Effector memory CD4-positive, alpha-beta T cell (primary cell): ENCODE measurements at regions not wholly inside any gene's neighbourhood (a gene's known extent, or its start where the extent isn't known, plus 50 kb on each side); places are given as distances from the start of the nearest gene placed in this dataset.

Source experiments
- DNase-seq, 3 donors: peaks; one replicate each; pipeline ENCODE4 v3.0.0-alpha.2; 2020
- H3K27ac ChIP-seq: 2 replicates; pipeline ENCODE4 v1.7.0; 2013; ENCODE audit warnings: mild to moderate bottlenecking, low read length, moderate library complexity; ENCODE audit not compliant: insufficient read depth, poor library complexity, severe bottlenecking
- H3K27me3 ChIP-seq: replicated peaks from 2 replicates; pipeline ENCODE4 v1.7.0; 2013; ENCODE audit warnings: mild to moderate bottlenecking, low read length; ENCODE audit not compliant: insufficient read depth, control insufficient read depth, poor library complexity, severe bottlenecking
- H3K36me3 ChIP-seq: 2 replicates; pipeline ENCODE4 v1.7.0; 2013; ENCODE audit warnings: mild to moderate bottlenecking, low read length, moderate library complexity; ENCODE audit not compliant: control insufficient read depth, insufficient read depth
- H3K4me1 ChIP-seq: 2 replicates; pipeline ENCODE4 v1.7.0; 2013; ENCODE audit warnings: low read length, mild to moderate bottlenecking; ENCODE audit not compliant: control insufficient read depth, insufficient read depth, poor library complexity, severe bottlenecking
- H3K4me3 ChIP-seq: 2 replicates; pipeline ENCODE4 v1.7.0; 2013; ENCODE audit warnings: low read length, low read depth, mild to moderate bottlenecking; ENCODE audit not compliant: insufficient read depth, poor library complexity, severe bottlenecking
- H3K9me3 ChIP-seq: 2 replicates; pipeline ENCODE4 v1.7.0; 2013; ENCODE audit warnings: mild to moderate bottlenecking, low read length, moderate library complexity; ENCODE audit not compliant: control insufficient read depth

GRCh38 chr10:31702954-31703353 lies 225.7 kb downstream of the ARHGAP12 start:
- H3K9me3 ChIP-seq: no peaks in the 10 kb centered on the region
- H3K4me1 ChIP-seq: peaks cover 5% of the 10 kb centered on the region
- H3K27ac ChIP-seq: no peak overlapping the region
- no peaks in the 10 kb centered on the region for H3K36me3 ChIP-seq
- no peak for DNase-seq
- no peak overlapping the region for H3K4me3 ChIP-seq
- no peaks in the 10 kb centered on the region for H3K27me3 ChIP-seq

- Histone ChIP-seq H3K36me3 (no peaks in the 10 kb centered on the region), H3K27me3 (no peaks in the 10 kb centered on the region), H3K4me1 (no peaks in the 10 kb centered on the region), H3K9me3 (no peaks in the 10 kb centered on the region), H3K27ac (no peak overlapping the region), H3K4me3 (no peak overlapping the region)
- no peak for DNase-seq
Observed at GRCh38 chr10:31702005-31702404, 226.6 kb downstream of the ARHGAP12 start.

GRCh38 chr10:31701546-31701945 lies 227.1 kb downstream of the ARHGAP12 start:
- no peak for DNase-seq
- Histone ChIP-seq H3K27me3 (no peaks in the 10 kb centered on the region), H3K4me1 (no peaks in the 10 kb centered on the region), H3K27ac (no peak overlapping the region), H3K9me3 (no peaks in the 10 kb centered on the region), H3K36me3 (no peaks in the 10 kb centered on the region), H3K4me3 (no peak overlapping the region)

GRCh38 chr10:31700181-31700611 lies 228.4 kb downstream of the ARHGAP12 start:
- Histone ChIP-seq H3K27ac (no peak overlapping the region), H3K9me3 (no peaks in the 10 kb centered on the region), H3K4me3 (no peak overlapping the region), H3K27me3 (no peaks in the 10 kb centered on the region), H3K36me3 (no peaks in the 10 kb centered on the region), H3K4me1 (no peaks in the 10 kb centered on the region)
- DNase-seq: no peak

DNA sequence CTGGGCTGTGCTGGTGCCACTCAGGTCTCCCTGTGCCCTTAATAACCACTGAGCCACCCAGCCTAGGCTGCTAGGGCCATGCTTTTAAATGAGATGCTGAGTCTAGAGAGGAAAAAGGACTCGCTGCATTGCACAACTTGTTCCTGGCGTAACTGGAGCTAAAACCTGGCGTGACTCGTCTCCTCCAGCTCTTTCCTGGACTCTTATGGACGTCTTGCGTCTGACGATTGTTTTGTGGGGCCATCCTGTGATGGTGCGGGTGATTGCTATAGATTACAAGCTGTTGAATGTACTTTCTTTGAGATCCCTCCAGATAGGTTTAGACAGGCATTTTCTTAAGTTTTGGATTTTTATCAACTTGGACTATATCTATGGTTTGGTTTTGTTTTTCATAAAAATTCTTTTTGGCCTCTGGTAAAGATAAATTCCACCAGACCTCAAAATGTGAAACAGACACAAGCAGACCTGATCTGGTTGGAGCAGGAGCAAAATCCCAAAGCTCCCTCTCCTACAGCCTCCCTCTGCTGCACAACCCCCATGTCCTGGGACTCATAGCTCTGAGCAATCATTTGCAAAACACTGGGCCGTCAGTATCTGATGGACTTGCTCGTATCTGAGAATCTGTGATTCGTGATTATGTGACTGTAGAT lies 230.3 kb downstream of the ARHGAP12 start:
- Histone ChIP-seq H3K9me3 (no peaks in the 10 kb centered on the region), H3K4me3 (no peak overlapping the region), H3K27me3 (no peaks in the 10 kb centered on the region), H3K4me1 (no peaks in the 10 kb centered on the region), H3K27ac (no peak overlapping the region), H3K36me3 (no peaks in the 10 kb centered on the region)
- DNase-seq: no peak

DNA sequence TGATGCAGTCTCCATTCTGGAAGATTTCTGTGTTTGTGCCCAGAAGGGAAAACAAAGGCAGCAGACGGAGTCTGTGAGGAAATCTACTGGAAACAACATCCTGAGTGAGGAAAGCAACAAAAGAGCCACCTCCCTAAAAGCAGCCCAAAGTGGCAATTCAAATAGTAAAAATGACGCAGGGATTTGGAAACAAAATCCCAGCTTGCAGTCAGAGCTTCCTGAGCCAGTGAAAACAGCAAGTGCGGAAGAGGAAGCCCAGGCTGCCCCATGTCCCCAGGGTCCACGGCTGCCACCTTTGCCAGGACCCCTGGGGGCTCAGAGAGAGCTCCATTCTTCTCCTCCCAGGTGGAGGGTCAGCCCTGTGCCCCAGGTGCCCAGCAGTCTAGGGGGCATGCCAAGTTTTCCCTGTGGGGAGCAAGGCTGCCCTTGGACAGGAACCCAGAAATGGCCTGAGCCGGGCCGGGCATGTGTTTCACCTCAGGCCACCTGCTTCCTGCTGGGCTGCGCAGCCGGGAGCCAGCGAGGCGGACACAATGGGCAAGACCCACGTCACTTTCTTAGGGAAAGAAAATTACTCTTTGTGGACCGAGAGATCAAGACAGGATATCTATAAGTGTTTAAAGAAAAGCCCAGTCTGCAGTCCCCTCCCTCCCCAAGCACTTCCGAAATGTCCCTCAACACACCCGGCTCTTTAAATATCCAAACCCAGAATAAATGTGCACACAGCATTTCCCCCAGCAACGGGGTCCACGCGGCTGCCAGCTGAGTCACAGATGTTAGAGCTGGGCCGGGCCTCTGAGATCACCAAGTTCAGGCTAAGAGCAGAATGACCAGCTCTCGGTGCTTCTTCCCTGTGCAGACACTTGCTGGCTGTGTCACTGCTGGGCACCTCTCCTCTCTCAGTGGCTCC lies 231.1 kb downstream of the ARHGAP12 start:
- no peak overlapping the region for H3K27ac ChIP-seq
- no peak for DNase-seq
- no peak overlapping the region for H3K4me3 ChIP-seq
- H3K9me3 ChIP-seq: no peaks in the 10 kb centered on the region
- no peaks in the 10 kb centered on the region for H3K36me3 ChIP-seq
- H3K27me3 ChIP-seq: no peaks in the 10 kb centered on the region
- H3K4me1 ChIP-seq: no peaks in the 10 kb centered on the region

DNA sequence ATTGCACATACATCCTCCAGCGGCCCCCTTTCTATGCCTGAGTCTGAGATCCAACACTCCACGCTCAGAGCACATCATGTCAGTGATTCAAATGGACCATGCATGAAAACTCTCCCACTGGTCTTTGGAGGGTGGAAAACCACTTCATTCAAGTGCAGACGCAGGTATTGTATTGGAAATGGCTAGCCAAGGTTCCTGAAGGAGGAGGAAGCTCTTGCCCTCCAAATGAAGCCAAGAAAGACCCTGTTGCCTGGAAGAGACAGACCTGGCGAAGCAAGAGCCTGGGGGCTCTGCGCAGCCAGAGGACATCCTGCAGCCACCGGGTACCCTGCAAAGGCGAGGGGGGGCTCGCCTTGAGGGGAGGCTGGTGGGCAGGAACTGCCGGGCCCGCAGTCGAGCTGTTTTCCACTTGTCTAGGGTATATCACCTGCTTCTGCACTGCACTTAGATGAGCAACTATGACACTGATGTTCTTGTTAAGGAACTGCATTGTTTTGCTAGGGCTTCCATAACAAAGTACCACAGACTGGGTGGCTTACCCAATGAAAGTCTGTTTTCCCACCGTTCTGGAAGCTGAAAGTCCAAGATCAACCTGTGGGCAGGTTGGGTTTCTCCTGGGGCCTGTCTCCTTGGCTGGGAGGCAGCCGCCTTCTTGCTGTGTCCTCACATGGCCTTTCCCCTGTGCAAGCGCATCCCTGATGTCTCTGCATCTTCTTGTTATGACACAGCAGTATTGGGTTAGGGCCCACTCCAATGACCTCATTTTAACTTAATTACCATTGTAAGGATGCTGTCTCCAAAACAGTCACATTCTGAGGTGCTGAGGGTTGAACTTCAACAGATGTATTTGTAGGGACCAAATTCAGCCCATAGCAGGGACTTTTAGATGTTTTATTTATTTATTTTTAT lies 233.4 kb downstream of the ARHGAP12 start:
- Histone ChIP-seq H3K4me1 (no peaks in the 10 kb centered on the region), H3K4me3 (no peak overlapping the region), H3K36me3 (no peaks in the 10 kb centered on the region), H3K27me3 (no peaks in the 10 kb centered on the region), H3K27ac (no peak overlapping the region), H3K9me3 (no peaks in the 10 kb centered on the region)
- DNase-seq: no peak

- H3K27ac ChIP-seq: no peak overlapping the region
- no peak for DNase-seq
- no peak overlapping the region for H3K4me3 ChIP-seq
- no peaks in the 10 kb centered on the region for H3K36me3 ChIP-seq
- H3K9me3 ChIP-seq: no peaks in the 10 kb centered on the region
- H3K27me3 ChIP-seq: no peaks in the 10 kb centered on the region
- no peaks in the 10 kb centered on the region for H3K4me1 ChIP-seq
Observed at GRCh38 chr10:31694126-31694685, 234.4 kb downstream of the ARHGAP12 start.

DNA sequence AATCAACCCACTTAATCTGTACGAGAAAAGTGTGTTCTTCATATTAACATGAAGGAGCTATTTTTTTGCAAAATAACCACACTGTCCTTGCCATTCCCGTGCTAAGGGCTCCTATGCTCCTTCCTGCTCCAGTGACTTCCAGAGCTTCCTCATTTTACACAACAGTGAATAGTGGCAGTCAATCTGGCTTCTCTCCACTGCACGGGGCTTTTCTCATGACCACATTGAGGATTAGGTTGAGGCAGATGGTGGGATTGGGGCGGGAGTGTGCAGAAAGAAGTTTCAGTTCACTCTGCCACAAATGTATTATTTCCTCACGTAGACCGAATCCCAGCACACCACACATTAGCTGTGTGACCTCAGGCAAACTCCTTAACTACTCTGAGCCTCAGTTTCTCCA lies 235.1 kb downstream of the ARHGAP12 start:
- Histone ChIP-seq H3K27me3 (no peaks in the 10 kb centered on the region), H3K9me3 (no peaks in the 10 kb centered on the region), H3K36me3 (no peaks in the 10 kb centered on the region), H3K27ac (no peak overlapping the region), H3K4me3 (no peak overlapping the region), H3K4me1 (no peaks in the 10 kb centered on the region)
- DNase-seq: no peak
